Smooth muscle cell (in vitro differentiated cells): ENCODE measurements at regions not wholly inside any gene's neighbourhood (a gene's known extent, or its start where the extent isn't known, plus 50 kb on each side); places are given as distances from the start of the nearest gene placed in this dataset.

Experiments used
- DNase-seq: peaks from one replicate; lab custom pipeline; 2025; ENCODE audit not compliant: unreplicated experiment; lab: John Stamatoyannopoulos, UW
- H2AFZ ChIP-seq: fragments of 200-600 bp; sonication (generic); 2 replicates; pipeline ENCODE4 v1.6.0; 2016; ENCODE audit warnings: antibody characterized with exemption, low read depth, mild to moderate bottlenecking
- H3F3A ChIP-seq: fragments of 200-600 bp; sonication (generic); 2 replicates; pipeline ENCODE4 v1.6.0; 2017; ENCODE audit warnings: antibody characterized with exemption, low read depth
- H3K27ac ChIP-seq: fragments of 200-600 bp; sonication (generic); 2 replicates; pipeline ENCODE4 v1.5.1; 2016; ENCODE audit warnings: low read depth, mild to moderate bottlenecking
- H3K27me3 ChIP-seq: fragments of 200-600 bp; sonication (generic); 2 replicates; pipeline ENCODE4 v1.6.1; 2016; ENCODE audit warnings: low read depth, mild to moderate bottlenecking
- H3K36me3 ChIP-seq: fragments of 200-600 bp; sonication (generic); 2 replicates; pipeline ENCODE4 v1.5.1; 2016; ENCODE audit warnings: low read depth
- H3K4me1 ChIP-seq: fragments of 200-600 bp; sonication (generic); 2 replicates; pipeline ENCODE4 v1.5.1; 2016; ENCODE audit warnings: low read depth
- H3K4me2 ChIP-seq: fragments of 200-600 bp; sonication (generic); 2 replicates; pipeline ENCODE4 v1.6.0; 2016; ENCODE audit warnings: mild to moderate bottlenecking
- H3K4me3 ChIP-seq: fragments of 200-600 bp; sonication (generic); 2 replicates; pipeline ENCODE4 v1.5.1; 2016; ENCODE audit warnings: mild to moderate bottlenecking
- H3K79me2 ChIP-seq: fragments of 200-600 bp; sonication (generic); 2 replicates; pipeline ENCODE4 v1.6.0; 2016; ENCODE audit warnings: low read depth, mild to moderate bottlenecking
- H3K9ac ChIP-seq: fragments of 200-600 bp; sonication (generic); 2 replicates; pipeline ENCODE4 v1.6.0; 2016; ENCODE audit warnings: low read depth
- H3K9me3 ChIP-seq: fragments of 200-600 bp; sonication (generic); replicated peaks from 2 replicates; pipeline ENCODE4 v1.5.1; 2016; ENCODE audit warnings: low read depth
- H4K20me1 ChIP-seq: fragments of 200-600 bp; sonication (generic); 2 replicates; pipeline ENCODE4 v1.6.0; 2016; ENCODE audit warnings: low read depth
- WGBS: methylation state at CpG from one replicate; pipeline ENCODE4 v1.1.7; 2016; ENCODE audit warnings: low lambda C conversion rate; 5-methylcytosine and 5-hydroxymethylcytosine counted together
- TF ChIP-seq, protein P1 (sequence below): fragments of 200-600 bp; sonication (generic); IDR thresholded peaks from 2 replicates; pipeline ENCODE4 v1.5.1; 2017; ENCODE audit warnings: borderline replicate concordance, mild to moderate bottlenecking, antibody characterized with exemption; ENCODE audit not compliant: insufficient read depth, poor library complexity, severe bottlenecking

- Histone ChIP-seq H3K4me2 (no peak overlapping the region), H3K36me3 (no peaks in the 10 kb centered on the region), H3K4me3 (no peak overlapping the region), H3F3A (no peaks in the 10 kb centered on the region), H3K4me1 (no peaks in the 10 kb centered on the region), H3K9me3 (no peaks in the 10 kb centered on the region), H3K79me2 (no peaks in the 10 kb centered on the region), H4K20me1 (no peaks in the 10 kb centered on the region), H3K27me3 (no peaks in the 10 kb centered on the region), H2AFZ (no peak overlapping the region), H3K27ac (no peak overlapping the region), H3K9ac (no peak overlapping the region)
- TF ChIP-seq, protein P1, sequence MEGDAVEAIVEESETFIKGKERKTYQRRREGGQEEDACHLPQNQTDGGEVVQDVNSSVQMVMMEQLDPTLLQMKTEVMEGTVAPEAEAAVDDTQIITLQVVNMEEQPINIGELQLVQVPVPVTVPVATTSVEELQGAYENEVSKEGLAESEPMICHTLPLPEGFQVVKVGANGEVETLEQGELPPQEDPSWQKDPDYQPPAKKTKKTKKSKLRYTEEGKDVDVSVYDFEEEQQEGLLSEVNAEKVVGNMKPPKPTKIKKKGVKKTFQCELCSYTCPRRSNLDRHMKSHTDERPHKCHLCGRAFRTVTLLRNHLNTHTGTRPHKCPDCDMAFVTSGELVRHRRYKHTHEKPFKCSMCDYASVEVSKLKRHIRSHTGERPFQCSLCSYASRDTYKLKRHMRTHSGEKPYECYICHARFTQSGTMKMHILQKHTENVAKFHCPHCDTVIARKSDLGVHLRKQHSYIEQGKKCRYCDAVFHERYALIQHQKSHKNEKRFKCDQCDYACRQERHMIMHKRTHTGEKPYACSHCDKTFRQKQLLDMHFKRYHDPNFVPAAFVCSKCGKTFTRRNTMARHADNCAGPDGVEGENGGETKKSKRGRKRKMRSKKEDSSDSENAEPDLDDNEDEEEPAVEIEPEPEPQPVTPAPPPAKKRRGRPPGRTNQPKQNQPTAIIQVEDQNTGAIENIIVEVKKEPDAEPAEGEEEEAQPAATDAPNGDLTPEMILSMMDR = no peak
- DNase-seq = no peak
Measured at GRCh38 chr2:153802671-153803070, 69.1 kb upstream of the GALNT13 start.

DNA sequence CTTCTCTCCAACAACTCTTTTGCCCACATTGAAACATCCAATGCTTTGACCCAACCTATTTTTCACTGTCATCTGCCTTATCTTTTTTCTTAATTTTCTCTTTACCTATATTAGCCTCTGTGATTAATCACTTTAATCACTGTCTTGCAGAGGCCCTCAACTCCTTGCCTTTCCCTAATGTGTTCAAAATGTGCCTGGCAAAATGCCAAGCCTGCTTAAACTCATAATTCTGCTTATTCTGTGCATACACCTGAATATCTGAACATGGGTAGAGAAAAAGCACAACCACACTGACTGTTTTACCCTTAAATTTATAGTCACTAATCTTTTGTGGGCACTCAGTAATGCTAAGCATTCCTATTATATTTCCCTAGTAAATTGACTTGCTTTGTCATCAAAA lies 63.0 kb upstream of the GALNT13 start:
- no peaks in the 10 kb centered on the region for H3K4me1 ChIP-seq
- TF ChIP-seq, protein P1 = no peak
- H3K9ac ChIP-seq = no peak overlapping the region
- H3K4me2 ChIP-seq = no peak overlapping the region
- no peaks in the 10 kb centered on the region for H3K79me2 ChIP-seq
- H3F3A ChIP-seq = no peaks in the 10 kb centered on the region
- no peak for DNase-seq
- no peak overlapping the region for H3K27ac ChIP-seq
- no peaks in the 10 kb centered on the region for H3K9me3 ChIP-seq
- no peak overlapping the region for H3K4me3 ChIP-seq
- H3K36me3 ChIP-seq = no peaks in the 10 kb centered on the region
- no peaks in the 10 kb centered on the region for H4K20me1 ChIP-seq
- no peak overlapping the region for H2AFZ ChIP-seq
- H3K27me3 ChIP-seq = no peaks in the 10 kb centered on the region

- H3K9ac ChIP-seq = no peak overlapping the region
- H3K4me3 ChIP-seq = no peak overlapping the region
- H3K9me3 ChIP-seq = no peaks in the 10 kb centered on the region
- no peaks in the 10 kb centered on the region for H3K36me3 ChIP-seq
- WGBS = 53% methylated on average over 1 of the region's 1 CpG
- H3K27me3 ChIP-seq = no peaks in the 10 kb centered on the region
- no peak overlapping the region for H3K27ac ChIP-seq
- H3F3A ChIP-seq = no peaks in the 10 kb centered on the region
- H2AFZ ChIP-seq = no peak overlapping the region
- H3K4me2 ChIP-seq = no peak overlapping the region
- no peak for DNase-seq
- TF ChIP-seq, protein P1 = no peak
- no peaks in the 10 kb centered on the region for H4K20me1 ChIP-seq
- no peaks in the 10 kb centered on the region for H3K4me1 ChIP-seq
- no peaks in the 10 kb centered on the region for H3K79me2 ChIP-seq
Measured at GRCh38 chr2:153811516-153811915, 60.2 kb upstream of the GALNT13 start.

DNA sequence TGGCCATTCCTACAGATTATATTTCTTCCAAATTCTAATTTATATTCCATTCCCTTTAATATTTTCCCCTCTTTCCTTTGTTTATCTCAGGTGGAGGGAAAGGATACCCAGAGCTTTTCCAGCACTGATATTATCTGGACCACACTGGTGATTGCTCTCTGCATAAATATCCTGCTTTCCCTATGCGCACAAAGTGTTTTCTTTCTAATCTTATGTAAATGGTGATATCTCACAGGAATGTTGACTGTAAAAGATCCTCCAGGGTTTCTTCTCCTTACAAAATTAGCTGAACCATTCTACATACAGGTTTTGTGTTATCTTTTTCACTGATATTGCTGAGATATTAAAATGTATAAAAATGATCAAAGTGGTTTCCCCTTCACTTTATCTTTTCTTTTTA lies 59.1 kb upstream of the GALNT13 start:
- no peak for DNase-seq
- TF ChIP-seq, protein P1 = no peak
- Histone ChIP-seq H3K27me3 (no peaks in the 10 kb centered on the region), H3K27ac (no peak overlapping the region), H3K79me2 (no peaks in the 10 kb centered on the region), H3K9me3 (no peaks in the 10 kb centered on the region), H3K4me2 (no peak overlapping the region), H3K4me1 (no peaks in the 10 kb centered on the region), H2AFZ (no peak overlapping the region), H3F3A (no peaks in the 10 kb centered on the region), H3K9ac (no peak overlapping the region), H3K4me3 (no peak overlapping the region), H4K20me1 (no peaks in the 10 kb centered on the region), H3K36me3 (no peaks in the 10 kb centered on the region)
- whole genome bisulfite sequencing = 44% methylated on average over 1 of the region's 1 CpG
